ENCODE measurements at regions not wholly inside any gene's neighbourhood (a gene's known extent, or its start where the extent isn't known, plus 50 kb on each side); places are given as distances from the start of the nearest gene placed in this dataset.
"Not testable (repeated sequence)": the region's sequence is repeated elsewhere in the genome, so short reads cannot be mapped to it uniquely, and the experiment has no call there.

DNA sequence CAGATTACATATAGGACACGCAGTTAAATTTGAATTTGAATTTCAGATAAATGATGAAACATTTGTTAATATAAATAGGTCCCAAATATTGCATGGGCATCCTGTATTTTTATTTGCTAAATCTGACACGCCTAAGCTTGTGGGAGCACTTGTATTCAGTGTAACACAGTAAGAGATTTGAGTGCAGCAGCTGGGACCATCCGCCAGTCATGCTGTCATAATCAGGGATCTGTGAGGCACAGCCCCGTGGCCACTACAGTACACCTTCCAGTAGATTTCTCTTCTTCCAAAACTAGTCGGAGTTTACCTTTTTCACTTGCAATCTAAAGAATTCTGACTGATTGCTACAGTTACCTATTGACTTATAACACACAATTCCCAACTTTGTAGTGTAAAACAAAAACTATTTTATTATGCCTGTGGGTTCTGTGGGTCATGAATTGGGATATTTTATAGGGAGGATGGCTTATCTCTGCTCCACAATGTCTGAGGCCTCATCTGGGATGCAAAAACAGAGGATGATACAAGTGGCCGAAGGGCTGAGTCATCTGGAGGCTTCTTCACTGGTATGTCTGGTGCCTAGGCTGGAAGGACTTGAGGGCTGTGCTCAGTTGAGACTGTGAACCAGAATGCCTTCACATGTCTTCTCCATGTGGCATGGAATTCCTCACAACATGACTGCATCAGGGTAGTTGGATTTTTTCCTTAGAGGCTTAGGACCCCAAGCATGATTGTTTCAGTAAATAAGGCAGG, 74.1 kb downstream of the PRSS23 start:
- CTCF ChIA-PET: no interaction called here
- TF ChIP-seq, protein P1, sequence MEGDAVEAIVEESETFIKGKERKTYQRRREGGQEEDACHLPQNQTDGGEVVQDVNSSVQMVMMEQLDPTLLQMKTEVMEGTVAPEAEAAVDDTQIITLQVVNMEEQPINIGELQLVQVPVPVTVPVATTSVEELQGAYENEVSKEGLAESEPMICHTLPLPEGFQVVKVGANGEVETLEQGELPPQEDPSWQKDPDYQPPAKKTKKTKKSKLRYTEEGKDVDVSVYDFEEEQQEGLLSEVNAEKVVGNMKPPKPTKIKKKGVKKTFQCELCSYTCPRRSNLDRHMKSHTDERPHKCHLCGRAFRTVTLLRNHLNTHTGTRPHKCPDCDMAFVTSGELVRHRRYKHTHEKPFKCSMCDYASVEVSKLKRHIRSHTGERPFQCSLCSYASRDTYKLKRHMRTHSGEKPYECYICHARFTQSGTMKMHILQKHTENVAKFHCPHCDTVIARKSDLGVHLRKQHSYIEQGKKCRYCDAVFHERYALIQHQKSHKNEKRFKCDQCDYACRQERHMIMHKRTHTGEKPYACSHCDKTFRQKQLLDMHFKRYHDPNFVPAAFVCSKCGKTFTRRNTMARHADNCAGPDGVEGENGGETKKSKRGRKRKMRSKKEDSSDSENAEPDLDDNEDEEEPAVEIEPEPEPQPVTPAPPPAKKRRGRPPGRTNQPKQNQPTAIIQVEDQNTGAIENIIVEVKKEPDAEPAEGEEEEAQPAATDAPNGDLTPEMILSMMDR (conservative IDR thresholded peaks at IDR 0.05; ENCODE audit: low read depth, low read length): no peak
- TF ChIP-seq EZH2 (IDR thresholded peaks at IDR 0.05; ENCODE audit: borderline replicate concordance, low read depth, low read length, poor library complexity, severe bottlenecking): no peak
- intact Hi-C loops (cut with micrococcal nuclease; ENCODE audit: unreplicated experiment): loop anchor here (5.0 kb wide), 1 partner anchor 418 kb away; no protein-coding TSS in a partner anchor
- Histone ChIP-seq H3K27ac (ENCODE audit: low read depth, low read length, poor library complexity, severe bottlenecking) (no peak overlapping the region), H3K4me1 (ENCODE audit: insufficient read depth, low read length, poor library complexity, severe bottlenecking) (peaks cover 23% of the 10 kb centered on the region), H3K9me3 (ENCODE audit: low read depth, low read length, poor library complexity, severe bottlenecking) (no peaks in the 10 kb centered on the region), H3K36me3 (ENCODE audit: insufficient read depth, low read length, poor library complexity, severe bottlenecking) (no peaks in the 10 kb centered on the region), H3K4me3 (ENCODE audit: low read depth, low read length, poor library complexity, severe bottlenecking) (no peak overlapping the region), H3K27me3 (replicated peaks; ENCODE audit: insufficient read depth, low read depth, low read length, poor library complexity) (no peaks in the 10 kb centered on the region)
- DNase-seq (ENCODE audit: low spot score): no peak
- no TSS peak for BruUV-seq (replicated peaks)
- POLR2A ChIA-PET (ENCODE audit: low non-redundant PET): no interaction called here

- Histone ChIP-seq H3K4me3 (ENCODE audit: low read depth, low read length, poor library complexity, severe bottlenecking) (no peak overlapping the region), H3K27ac (ENCODE audit: low read depth, low read length, poor library complexity, severe bottlenecking) (no peak overlapping the region)
These were observed 76.4 kb downstream of the PRSS23 start for GRCh38 chr11:86876716-86877234.

GRCh38 chr11:86877503-86877902, 77.2 kb downstream of the PRSS23 start:
- intact Hi-C loops (cut with micrococcal nuclease; ENCODE audit: unreplicated experiment): no loop called here
- TF ChIP-seq EZH2 (IDR thresholded peaks at IDR 0.05; ENCODE audit: borderline replicate concordance, low read depth, low read length, poor library complexity, severe bottlenecking): no peak
- TF ChIP-seq, protein P1 (conservative IDR thresholded peaks at IDR 0.05; ENCODE audit: low read depth, low read length): no peak
- no peak overlapping the region for H3K4me3 ChIP-seq (ENCODE audit: low read depth, low read length, poor library complexity, severe bottlenecking)
- no peaks in the 10 kb centered on the region for H3K9me3 ChIP-seq (ENCODE audit: low read depth, low read length, poor library complexity, severe bottlenecking)
- H3K27me3 ChIP-seq (replicated peaks; ENCODE audit: insufficient read depth, low read depth, low read length, poor library complexity): no peaks in the 10 kb centered on the region
- no peak overlapping the region for H3K27ac ChIP-seq (ENCODE audit: low read depth, low read length, poor library complexity, severe bottlenecking)
- ChIA-PET POLR2A (ENCODE audit: low non-redundant PET) (no interaction called here), CTCF (no interaction called here)
- H3K4me1 ChIP-seq (ENCODE audit: insufficient read depth, low read length, poor library complexity, severe bottlenecking): peaks cover under 1% of the 10 kb centered on the region
- no TSS peak for BruUV-seq (replicated peaks)
- H3K36me3 ChIP-seq (ENCODE audit: insufficient read depth, low read length, poor library complexity, severe bottlenecking): no peaks in the 10 kb centered on the region
- no peak for DNase-seq (ENCODE audit: low spot score)

More at GRCh38 chr11:86876716-86877234, 76.4 kb downstream of the PRSS23 start:
- intact Hi-C loops (cut with micrococcal nuclease; ENCODE audit: unreplicated experiment): no loop called here
- no peaks in the 10 kb centered on the region for H3K9me3 ChIP-seq (ENCODE audit: low read depth, low read length, poor library complexity, severe bottlenecking)
- ChIA-PET POLR2A (ENCODE audit: low non-redundant PET) (no interaction called here), CTCF (no interaction called here)
- BruUV-seq (replicated peaks): no TSS peak
- no peak for DNase-seq (ENCODE audit: low spot score)
- TF ChIP-seq EZH2 (IDR thresholded peaks at IDR 0.05; ENCODE audit: borderline replicate concordance, low read depth, low read length, poor library complexity, severe bottlenecking): no peak
- TF ChIP-seq, protein P1 (conservative IDR thresholded peaks at IDR 0.05; ENCODE audit: low read depth, low read length): no peak
- no peaks in the 10 kb centered on the region for H3K27me3 ChIP-seq (replicated peaks; ENCODE audit: insufficient read depth, low read depth, low read length, poor library complexity)
- peaks cover 8% of the 10 kb centered on the region for H3K4me1 ChIP-seq (ENCODE audit: insufficient read depth, low read length, poor library complexity, severe bottlenecking)
- H3K36me3 ChIP-seq (ENCODE audit: insufficient read depth, low read length, poor library complexity, severe bottlenecking): no peaks in the 10 kb centered on the region

DNA sequence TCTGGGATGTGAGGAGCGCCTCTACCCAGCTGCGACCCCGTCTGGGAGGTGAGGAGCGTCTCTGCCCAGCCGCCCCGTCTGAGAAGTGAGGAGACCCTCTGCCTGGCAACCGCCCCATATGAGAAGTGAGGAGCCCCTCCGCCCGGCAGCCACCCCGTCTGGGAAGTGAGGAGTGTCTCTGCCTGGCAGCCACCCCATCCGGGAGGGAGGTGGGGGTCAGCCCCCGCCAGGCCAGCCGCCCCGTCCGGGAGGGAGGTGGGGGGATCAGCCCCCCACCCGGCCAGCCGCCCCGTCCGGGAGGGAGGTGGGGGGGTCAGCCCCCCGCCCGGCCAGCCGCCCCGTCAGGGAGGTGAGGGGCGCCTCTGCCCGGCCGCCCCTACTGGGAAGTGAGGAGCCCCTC, 76.0 kb downstream of the FZD4 start:
- H3K4me3 ChIP-seq (ENCODE audit: low read depth, low read length, poor library complexity, severe bottlenecking); BruUV-seq (replicated peaks); H3K36me3 ChIP-seq (ENCODE audit: insufficient read depth, low read length, poor library complexity, severe bottlenecking); H3K27ac ChIP-seq (ENCODE audit: low read depth, low read length, poor library complexity, severe bottlenecking); POLR2A ChIA-PET (ENCODE audit: low non-redundant PET); H3K27me3 ChIP-seq (replicated peaks; ENCODE audit: insufficient read depth, low read depth, low read length, poor library complexity); H3K4me1 ChIP-seq (ENCODE audit: insufficient read depth, low read length, poor library complexity, severe bottlenecking); H3K9me3 ChIP-seq (ENCODE audit: low read depth, low read length, poor library complexity, severe bottlenecking); CTCF ChIA-PET; DNase-seq (ENCODE audit: low spot score); intact Hi-C loops (cut with micrococcal nuclease; ENCODE audit: unreplicated experiment): not testable (repeated sequence)
